ENCODE measurements at regions not wholly inside any gene's neighbourhood (a gene's known extent, or its start where the extent isn't known, plus 50 kb on each side); places are given as distances from the start of the nearest gene placed in this dataset.

DNA sequence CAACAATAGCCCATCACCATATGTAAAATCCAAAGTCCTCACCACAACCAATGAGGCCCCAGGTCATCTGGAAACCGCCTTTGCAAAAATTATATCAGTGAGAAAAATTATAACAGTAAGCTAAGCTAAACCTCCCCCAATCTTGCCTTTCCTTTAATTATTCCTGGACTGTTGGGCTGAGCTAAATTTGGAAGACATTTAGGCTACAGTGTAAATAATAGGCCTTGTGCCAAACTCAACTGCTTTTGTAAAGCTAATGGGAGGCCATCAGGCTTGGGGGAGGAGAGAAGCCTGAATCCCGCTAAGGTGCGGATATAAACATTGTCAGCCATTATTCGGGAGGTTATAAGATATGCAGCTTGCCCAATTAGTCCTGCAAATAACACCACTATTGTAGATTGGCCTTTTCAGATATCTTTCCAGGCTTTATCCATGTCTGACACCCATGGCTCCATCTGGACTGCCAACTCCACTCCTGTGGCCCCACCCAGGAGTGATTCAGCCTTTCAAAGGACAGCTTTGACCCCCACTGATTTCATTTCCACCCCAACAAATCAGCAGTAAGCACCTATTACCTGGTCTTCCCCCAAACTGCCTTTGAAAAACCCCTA is 53.0 kb upstream of the CA12 start:
- no peak overlapping the region for H3K4me3 ChIP-seq (replicated peaks; ENCODE audit: low read depth, low read length)
- TF ChIP-seq, protein P1, sequence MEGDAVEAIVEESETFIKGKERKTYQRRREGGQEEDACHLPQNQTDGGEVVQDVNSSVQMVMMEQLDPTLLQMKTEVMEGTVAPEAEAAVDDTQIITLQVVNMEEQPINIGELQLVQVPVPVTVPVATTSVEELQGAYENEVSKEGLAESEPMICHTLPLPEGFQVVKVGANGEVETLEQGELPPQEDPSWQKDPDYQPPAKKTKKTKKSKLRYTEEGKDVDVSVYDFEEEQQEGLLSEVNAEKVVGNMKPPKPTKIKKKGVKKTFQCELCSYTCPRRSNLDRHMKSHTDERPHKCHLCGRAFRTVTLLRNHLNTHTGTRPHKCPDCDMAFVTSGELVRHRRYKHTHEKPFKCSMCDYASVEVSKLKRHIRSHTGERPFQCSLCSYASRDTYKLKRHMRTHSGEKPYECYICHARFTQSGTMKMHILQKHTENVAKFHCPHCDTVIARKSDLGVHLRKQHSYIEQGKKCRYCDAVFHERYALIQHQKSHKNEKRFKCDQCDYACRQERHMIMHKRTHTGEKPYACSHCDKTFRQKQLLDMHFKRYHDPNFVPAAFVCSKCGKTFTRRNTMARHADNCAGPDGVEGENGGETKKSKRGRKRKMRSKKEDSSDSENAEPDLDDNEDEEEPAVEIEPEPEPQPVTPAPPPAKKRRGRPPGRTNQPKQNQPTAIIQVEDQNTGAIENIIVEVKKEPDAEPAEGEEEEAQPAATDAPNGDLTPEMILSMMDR (IDR thresholded peaks at IDR 0.05; ENCODE audit: low read depth, low read length, missing control alignments) = no peak
- no peak for DNase-seq (ENCODE audit: extremely low read depth, low read depth)

DNA sequence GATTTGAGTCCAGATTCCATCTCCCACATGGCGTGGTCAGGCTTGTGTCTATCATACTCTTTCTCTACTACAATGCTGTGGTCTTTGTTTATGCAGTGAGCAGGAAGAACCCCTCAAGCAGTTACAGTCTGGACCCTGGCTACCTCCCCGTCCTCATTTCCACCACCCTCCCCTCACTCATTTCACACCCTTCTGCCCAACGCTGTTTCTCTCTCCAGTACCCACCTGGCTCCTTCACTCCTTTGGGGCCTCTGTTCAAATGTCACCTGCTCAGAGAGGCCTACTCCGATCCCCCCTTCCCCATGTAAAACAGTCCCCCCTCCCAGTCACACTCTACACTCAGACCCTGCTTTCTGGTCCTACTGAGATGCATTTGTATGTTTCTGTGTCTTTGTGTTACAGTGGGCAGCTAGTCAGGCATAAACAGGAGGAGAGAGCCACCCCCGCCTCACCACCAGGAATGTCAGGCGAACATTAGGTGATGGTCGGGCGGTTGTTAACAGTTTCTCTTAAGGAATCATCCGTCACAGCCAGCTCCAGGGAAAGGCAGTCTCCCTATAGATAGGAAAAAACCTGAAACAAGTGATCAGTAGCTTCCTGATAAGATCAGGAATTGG is 53.7 kb upstream of the CA12 start:
- TF ChIP-seq, protein P1 (IDR thresholded peaks at IDR 0.05; ENCODE audit: low read depth, low read length, missing control alignments) = no peak
- H3K4me3 ChIP-seq (replicated peaks; ENCODE audit: low read depth, low read length) = no peak overlapping the region
- DNase-seq (ENCODE audit: extremely low read depth, low read depth) = no peak

DNA sequence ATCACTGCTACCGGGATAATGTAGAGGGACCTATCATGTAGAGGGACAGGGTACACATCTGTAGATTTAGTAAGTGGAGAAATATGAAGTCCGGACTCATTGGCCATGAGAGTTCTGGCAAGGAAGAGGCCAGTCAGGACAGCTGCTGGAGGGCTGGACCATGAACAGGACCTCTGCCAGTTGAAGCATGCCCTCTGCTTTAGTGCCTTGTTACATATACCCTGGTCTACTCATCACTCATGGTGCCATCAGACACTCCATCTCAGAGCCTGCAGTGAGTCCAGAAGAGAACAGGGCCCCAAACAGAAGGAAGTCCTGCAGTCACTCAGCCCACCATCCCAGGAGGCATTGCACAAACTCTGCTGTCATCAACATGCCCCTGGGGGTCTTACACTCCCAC is 54.7 kb upstream of the CA12 start:
- no peak overlapping the region for H3K4me3 ChIP-seq (replicated peaks; ENCODE audit: low read depth, low read length)
- DNase-seq (ENCODE audit: extremely low read depth, low read depth) = no peak
- TF ChIP-seq, protein P1 (IDR thresholded peaks at IDR 0.05; ENCODE audit: low read depth, low read length, missing control alignments) = no peak

DNA sequence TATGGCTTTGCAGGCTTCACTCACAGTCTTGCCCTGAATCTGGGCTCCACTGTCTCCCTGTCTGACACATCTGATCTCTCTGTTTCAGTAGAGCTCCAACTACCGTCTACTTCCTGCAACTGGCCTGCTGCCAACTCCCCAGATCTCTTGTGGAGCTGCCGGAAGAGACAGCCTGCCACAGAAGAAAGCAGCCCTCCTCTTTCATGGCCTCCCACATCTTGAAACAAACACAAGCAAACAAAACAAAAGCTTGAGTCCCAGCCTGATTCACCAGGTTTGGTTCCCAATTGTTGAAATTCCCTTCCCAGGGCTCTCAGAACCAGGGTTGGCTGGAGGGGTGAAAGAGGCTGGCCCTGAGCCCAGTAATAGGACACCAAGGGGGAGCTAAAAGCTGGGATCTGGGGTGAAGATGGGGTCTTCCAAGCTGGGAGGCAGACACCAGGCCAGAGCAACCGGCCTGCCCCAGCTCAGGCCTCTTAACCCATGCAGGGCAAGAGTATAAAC is 55.3 kb upstream of the CA12 start:
- DNase-seq (ENCODE audit: extremely low read depth, low read depth) = peak; percentile 63
- no peak overlapping the region for H3K4me3 ChIP-seq (replicated peaks; ENCODE audit: low read depth, low read length)
- TF ChIP-seq, protein P1 (IDR thresholded peaks at IDR 0.05; ENCODE audit: low read depth, low read length, missing control alignments) = no peak

DNA sequence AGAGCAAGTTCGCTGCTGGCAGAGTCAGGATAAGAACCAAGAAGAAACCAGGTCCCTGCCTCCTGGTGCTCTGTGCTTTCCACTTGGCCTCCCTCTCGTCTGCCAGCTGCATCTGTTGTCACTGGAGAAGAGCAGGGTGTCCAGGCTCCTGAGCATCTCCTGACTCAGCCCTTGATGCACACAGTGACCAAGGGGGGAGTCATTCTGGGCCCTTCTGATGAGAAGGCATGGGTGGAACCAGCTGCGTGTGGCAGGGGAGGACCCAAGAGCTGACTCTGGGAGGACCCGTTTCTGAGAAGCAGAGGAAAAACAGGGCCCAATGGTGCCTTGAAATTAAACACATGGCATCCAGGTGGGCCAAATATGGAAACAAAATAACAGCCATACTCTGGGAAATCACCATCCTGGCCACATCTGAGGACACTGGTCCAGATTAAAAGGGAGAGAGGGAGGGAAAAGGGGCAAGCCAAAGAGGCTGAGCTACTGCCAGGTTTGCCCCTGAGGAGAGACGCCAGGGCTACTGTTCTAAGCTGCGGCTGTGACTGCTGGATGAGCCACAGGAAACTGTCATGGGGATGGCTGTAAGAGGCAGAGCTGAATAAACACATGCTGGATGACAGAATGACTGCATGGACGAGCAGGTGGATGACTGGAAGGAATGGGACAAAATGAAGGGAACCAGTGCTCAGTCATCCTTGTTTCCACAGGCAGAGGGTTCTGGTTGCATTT is 58.1 kb upstream of the CA12 start:
- TF ChIP-seq, protein P1 (IDR thresholded peaks at IDR 0.05; ENCODE audit: low read depth, low read length, missing control alignments) = no peak
- no peak overlapping the region for H3K4me3 ChIP-seq (replicated peaks; ENCODE audit: low read depth, low read length)
- no peak for DNase-seq (ENCODE audit: extremely low read depth, low read depth)

DNA sequence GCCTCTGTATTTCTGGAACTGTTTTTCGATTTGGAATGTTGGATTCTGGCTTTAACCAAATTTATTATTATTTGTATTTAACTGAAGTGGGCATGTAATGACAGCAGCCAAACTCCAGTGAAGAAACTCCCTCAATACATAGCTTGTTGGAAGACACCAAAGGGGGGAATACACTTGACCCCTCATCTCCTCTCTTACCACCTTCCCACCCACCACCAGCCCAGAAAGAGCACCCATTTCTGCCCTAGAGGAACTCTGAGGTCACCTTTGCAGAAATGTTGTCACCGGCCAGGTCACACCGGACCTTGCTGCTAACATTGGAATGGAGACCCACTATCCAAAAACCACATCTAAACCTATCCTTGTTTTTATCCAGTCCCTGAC is 58.6 kb upstream of the CA12 start:
- TF ChIP-seq, protein P1 (IDR thresholded peaks at IDR 0.05; ENCODE audit: low read depth, low read length, missing control alignments) = no peak

More for the DNA sequence above, 58.6 kb upstream of the CA12 start:
- DNase-seq (ENCODE audit: extremely low read depth, low read depth) = no peak
- no peak overlapping the region for H3K4me3 ChIP-seq (replicated peaks; ENCODE audit: low read depth, low read length)
